Caco-2 (cell line): ENCODE measurements at regions not wholly inside any gene's neighbourhood (a gene's known extent, or its start where the extent isn't known, plus 50 kb on each side); places are given as distances from the start of the nearest gene placed in this dataset.

ENCODE experiments used
- BruUV-seq: library from RNA; stranded (reverse); fragments of 400-500 nt; replicated peaks from 2 replicates; lab custom pipeline; 2021; lab: Mats Ljungman, UMichigan
- CTCF ChIA-PET: fragments of 300-600 bp; sonication (Branson Sonifier 250); formaldehyde crosslinking; loops from one replicate; lab custom pipeline; 2022; ENCODE audit warnings: antibody characterized with exemption; lab: Charles Lee
- POLR2A ChIA-PET: fragments of 300-600 bp; sonication (Branson Sonifier 250); formaldehyde crosslinking; loops from one replicate; lab custom pipeline; 2022; ENCODE audit warnings: antibody characterized with exemption; lab: Charles Lee
- DNase-seq, 2 experiments: peaks; one replicate each; pipeline versions ENCODE4 v3.0.0 to v3.0.0-alpha.2; 2020 to 2022
- H3K27me3 ChIP-seq: replicated peaks from 2 replicates; pipeline ENCODE4 v1.6.0; 2011; ENCODE audit warnings: low read length; ENCODE audit not compliant: control insufficient read depth, insufficient read depth
- H3K36me3 ChIP-seq: 2 replicates; pipeline ENCODE4 v1.5.1; 2011; ENCODE audit warnings: low read length; ENCODE audit not compliant: control insufficient read depth, insufficient read depth
- H3K4me1 ChIP-seq: fragments of 250-450 bp; sonication (Bioruptor Pico); 2 replicates; pipeline ENCODE4 v1.5.1; 2020; ENCODE audit warnings: mild to moderate bottlenecking
- H3K4me3 ChIP-seq: 2 replicates; pipeline ENCODE4 v1.5.1; 2011; ENCODE audit warnings: low read depth, mild to moderate bottlenecking, control low read depth, low read length
- H3K9me3 ChIP-seq: fragments of 250-450 bp; sonication (Bioruptor Pico); 2 replicates; pipeline ENCODE4 v1.5.1; 2020; ENCODE audit warnings: mild to moderate bottlenecking, moderate library complexity
- H3K27ac Mint-ChIP-seq: one replicate; pipeline ENCODE4 v1.8.0; 2022; ENCODE audit warnings: mixed read lengths; ENCODE audit not compliant: unreplicated experiment
- H3K27me3 Mint-ChIP-seq: one replicate; pipeline ENCODE4 v1.8.0; 2022; ENCODE audit warnings: mixed read lengths; ENCODE audit not compliant: insufficient read depth, unreplicated experiment
- H3K36me3 Mint-ChIP-seq: one replicate; pipeline ENCODE4 v1.8.0; 2022; ENCODE audit warnings: mild to moderate bottlenecking, mixed read lengths; ENCODE audit not compliant: insufficient read depth, unreplicated experiment
- H3K4me1 Mint-ChIP-seq: one replicate; pipeline ENCODE4 v1.8.0; 2022; ENCODE audit warnings: low read depth, mixed read lengths; ENCODE audit not compliant: unreplicated experiment
- H3K4me3 Mint-ChIP-seq: one replicate; pipeline ENCODE4 v1.8.0; 2022; ENCODE audit warnings: mild to moderate bottlenecking, moderate library complexity, mixed read lengths; ENCODE audit not compliant: unreplicated experiment
- H3K9me3 Mint-ChIP-seq: one replicate; pipeline ENCODE4 v1.8.0; 2022; ENCODE audit warnings: mixed read lengths; ENCODE audit not compliant: unreplicated experiment
- intact Hi-C: fragments of 100-400 bp; cut with micrococcal nuclease; formaldehyde crosslinking; loops from one replicate; pipeline ENCODE4 v1.10.0; 2022; ENCODE audit not compliant: unreplicated experiment
- TF ChIP-seq, protein P1 (sequence below), 2 experiments: fragments of 200-600 bp in 1 of 2; IDR thresholded peaks; 1 replicate in 1 of 2; 2 replicates in 1 of 2; pipeline versions ENCODE4 v1.5.1 to v1.8.0; 2011 to 2022; ENCODE audit warnings: antibody characterized with exemption in 1 of 2, control low read depth in 1 of 2, inconsistent platforms in 1 of 2, low read depth in 1 of 2, low read length in 1 of 2, mild to moderate bottlenecking in 1 of 2, moderate library complexity in 1 of 2; ENCODE audit not compliant: insufficient read depth in 1 of 2, severe bottlenecking in 1 of 2, unreplicated experiment in 1 of 2

DNA sequence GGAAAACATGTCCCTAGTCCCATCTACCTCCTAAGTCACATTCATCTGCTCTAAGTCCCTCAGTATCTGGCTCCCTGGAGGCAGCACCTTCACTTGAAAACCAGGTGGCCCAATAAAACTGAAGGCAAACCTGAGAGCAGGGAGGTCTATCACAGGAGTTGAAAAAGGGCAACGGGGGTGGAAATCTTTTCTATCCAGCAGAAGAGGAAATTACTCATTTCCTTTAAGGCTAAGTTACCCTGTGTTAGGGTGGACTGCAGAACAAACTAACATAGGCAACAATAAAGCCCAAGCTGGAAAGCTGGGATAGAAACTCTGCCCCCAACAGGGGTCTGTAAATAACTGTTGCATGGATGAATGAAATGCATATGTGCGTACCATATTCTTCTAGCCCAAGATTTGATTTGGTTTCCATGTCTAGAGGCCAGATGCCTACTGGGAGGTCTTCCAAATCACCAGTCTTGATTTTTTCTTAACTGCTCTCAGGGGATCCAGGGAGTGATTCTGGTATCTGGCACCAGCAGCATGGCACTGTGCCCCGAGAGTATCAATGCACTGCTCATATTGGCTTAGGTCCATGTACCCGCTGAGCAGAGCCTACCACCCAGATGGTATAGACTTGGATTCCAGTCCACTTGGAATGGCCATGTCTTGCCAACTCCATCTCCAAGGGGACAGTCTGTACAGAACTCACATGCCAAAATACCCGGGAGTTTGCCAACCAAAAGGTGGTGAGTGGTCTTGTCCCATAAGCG lies 350.0 kb upstream of the NCAM1 start:
- ChIA-PET CTCF (no interaction called here), POLR2A (no interaction called here)
- no peak overlapping the region for H3K4me3 ChIP-seq
- H3K36me3 ChIP-seq: no peaks in the 10 kb centered on the region
- Mint-ChIP-seq H3K4me1 (no peaks in the 10 kb centered on the region), H3K27me3 (peaks cover 33% of the 10 kb centered on the region), H3K9me3 (no peaks in the 10 kb centered on the region), H3K27ac (no peak overlapping the region), H3K36me3 (no peaks in the 10 kb centered on the region), H3K4me3 (no peak overlapping the region)
- no TSS peak for BruUV-seq
- intact Hi-C loops: no loop called here
- no peaks in the 10 kb centered on the region for H3K9me3 ChIP-seq
- TF ChIP-seq, protein P1, sequence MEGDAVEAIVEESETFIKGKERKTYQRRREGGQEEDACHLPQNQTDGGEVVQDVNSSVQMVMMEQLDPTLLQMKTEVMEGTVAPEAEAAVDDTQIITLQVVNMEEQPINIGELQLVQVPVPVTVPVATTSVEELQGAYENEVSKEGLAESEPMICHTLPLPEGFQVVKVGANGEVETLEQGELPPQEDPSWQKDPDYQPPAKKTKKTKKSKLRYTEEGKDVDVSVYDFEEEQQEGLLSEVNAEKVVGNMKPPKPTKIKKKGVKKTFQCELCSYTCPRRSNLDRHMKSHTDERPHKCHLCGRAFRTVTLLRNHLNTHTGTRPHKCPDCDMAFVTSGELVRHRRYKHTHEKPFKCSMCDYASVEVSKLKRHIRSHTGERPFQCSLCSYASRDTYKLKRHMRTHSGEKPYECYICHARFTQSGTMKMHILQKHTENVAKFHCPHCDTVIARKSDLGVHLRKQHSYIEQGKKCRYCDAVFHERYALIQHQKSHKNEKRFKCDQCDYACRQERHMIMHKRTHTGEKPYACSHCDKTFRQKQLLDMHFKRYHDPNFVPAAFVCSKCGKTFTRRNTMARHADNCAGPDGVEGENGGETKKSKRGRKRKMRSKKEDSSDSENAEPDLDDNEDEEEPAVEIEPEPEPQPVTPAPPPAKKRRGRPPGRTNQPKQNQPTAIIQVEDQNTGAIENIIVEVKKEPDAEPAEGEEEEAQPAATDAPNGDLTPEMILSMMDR (IDR thresholded peaks at IDR 0.05; ENCODE audit: insufficient read depth in 1 of 2, low read depth in 1 of 2, low read length in 1 of 2, severe bottlenecking in 1 of 2, unreplicated experiment in 1 of 2): no peak
- no peaks in the 10 kb centered on the region for H3K4me1 ChIP-seq
- no peak for DNase-seq
- no peaks in the 10 kb centered on the region; the same call in 1 of the 2 replicates for H3K27me3 ChIP-seq

DNA sequence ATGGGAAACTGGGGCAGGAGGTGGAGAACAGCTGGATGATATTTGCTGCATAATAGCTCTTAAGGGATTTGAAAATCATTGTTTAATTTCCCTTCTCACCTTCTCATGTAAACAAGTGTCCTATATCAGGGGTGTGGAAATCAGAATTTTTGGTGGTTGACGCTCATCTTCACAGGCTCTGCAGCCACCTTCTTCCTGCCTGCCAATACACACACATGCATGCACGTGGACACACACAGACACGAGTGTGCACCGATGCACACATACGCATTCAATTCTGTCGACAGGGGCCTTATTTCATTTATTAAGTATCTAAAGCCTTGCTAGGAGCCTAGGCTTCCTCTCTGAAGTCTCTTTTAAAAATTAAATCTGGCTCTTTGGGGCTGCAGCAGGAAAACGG lies 349.4 kb upstream of the NCAM1 start:
- no peak for DNase-seq
- H3K27me3 ChIP-seq: no peaks in the 10 kb centered on the region; the same call in 1 of the 2 replicates
- CTCF ChIA-PET: no interaction called here
- H3K9me3 Mint-ChIP-seq: no peaks in the 10 kb centered on the region
- H3K36me3 Mint-ChIP-seq: no peaks in the 10 kb centered on the region
- TF ChIP-seq, protein P1 (IDR thresholded peaks at IDR 0.05; ENCODE audit: insufficient read depth in 1 of 2, low read depth in 1 of 2, low read length in 1 of 2, severe bottlenecking in 1 of 2, unreplicated experiment in 1 of 2): no peak
- no peaks in the 10 kb centered on the region for H3K4me1 Mint-ChIP-seq
- BruUV-seq: no TSS peak
- no peaks in the 10 kb centered on the region for H3K9me3 ChIP-seq
- H3K27me3 Mint-ChIP-seq: peaks cover 27% of the 10 kb centered on the region
- H3K27ac Mint-ChIP-seq: no peak overlapping the region
- H3K36me3 ChIP-seq: no peaks in the 10 kb centered on the region
- POLR2A ChIA-PET: no interaction called here
- no peak overlapping the region for H3K4me3 ChIP-seq
- no peak overlapping the region for H3K4me3 Mint-ChIP-seq
- intact Hi-C loops: loop anchor here (1.0 kb wide), 1 partner anchor 350 kb away; the partner anchor contains the start of gene NCAM1
- no peaks in the 10 kb centered on the region for H3K4me1 ChIP-seq

DNA sequence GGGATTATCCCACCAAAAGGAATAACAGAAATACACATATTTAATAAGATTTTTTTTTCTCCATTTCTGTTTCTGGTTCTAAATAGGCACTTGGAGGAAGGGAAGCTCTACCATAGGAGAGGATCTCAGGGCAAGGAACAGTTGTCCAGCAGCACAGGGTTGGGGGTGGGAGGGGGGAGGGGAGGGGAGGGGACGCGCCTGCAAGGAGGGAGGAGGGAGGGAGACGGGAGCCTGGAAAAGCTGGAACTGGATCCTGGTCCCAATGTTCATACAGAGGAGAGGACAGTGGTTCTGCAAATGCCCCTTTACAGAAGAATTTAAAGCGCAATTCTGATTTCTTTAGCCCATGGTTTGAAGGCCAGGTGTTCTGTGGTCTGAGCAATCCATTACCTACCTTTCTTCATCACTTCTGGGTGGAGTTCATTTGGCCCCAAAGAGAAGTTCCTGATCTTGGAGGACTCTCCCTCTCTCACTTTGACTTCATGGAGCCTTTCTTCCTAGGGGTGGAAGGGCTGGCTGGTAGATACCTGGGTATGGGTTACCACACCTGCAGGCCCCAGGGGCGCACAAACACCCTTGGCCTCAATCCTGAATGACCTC lies 348.9 kb upstream of the NCAM1 start:
- intact Hi-C loops: loop anchor here (1.0 kb wide), 1 partner anchor 349 kb away; the partner anchor contains the start of gene NCAM1
- CTCF ChIA-PET: no interaction called here

More for the DNA sequence above, 348.9 kb upstream of the NCAM1 start:
- TF ChIP-seq, protein P1 (IDR thresholded peaks at IDR 0.05; ENCODE audit: insufficient read depth in 1 of 2, low read depth in 1 of 2, low read length in 1 of 2, severe bottlenecking in 1 of 2, unreplicated experiment in 1 of 2): no peak
- no peak overlapping the region for H3K4me3 ChIP-seq
- H3K36me3 ChIP-seq: no peaks in the 10 kb centered on the region
- H3K36me3 Mint-ChIP-seq: no peaks in the 10 kb centered on the region
- no peaks in the 10 kb centered on the region for H3K4me1 Mint-ChIP-seq
- no peaks in the 10 kb centered on the region for H3K9me3 ChIP-seq
- peaks cover 24% of the 10 kb centered on the region for H3K27me3 Mint-ChIP-seq
- H3K4me3 Mint-ChIP-seq: no peak overlapping the region
- H3K27me3 ChIP-seq: no peaks in the 10 kb centered on the region; the same call in 1 of the 2 replicates
- H3K9me3 Mint-ChIP-seq: no peaks in the 10 kb centered on the region
- no peak for DNase-seq
- BruUV-seq: no TSS peak
- POLR2A ChIA-PET: no interaction called here
- no peak overlapping the region for H3K27ac Mint-ChIP-seq
- no peaks in the 10 kb centered on the region for H3K4me1 ChIP-seq
